ENCODE measurements at regions not wholly inside any gene's neighbourhood (a gene's known extent, or its start where the extent isn't known, plus 50 kb on each side); places are given as distances from the start of the nearest gene placed in this dataset.
A peak's percentile ranks its signal among the peaks of the same experiment; 100 is the strongest.

- no peak for DNase-seq
Measured at GRCh38 chr3:106590216-106590615, 721.4 kb upstream of the CBLB start.

GRCh38 chr3:106593381-106593780, 724.6 kb upstream of the CBLB start:
- no peak for DNase-seq

GRCh38 chr3:106609666-106610301, 741.0 kb upstream of the CBLB start:
- peak in 46 of 56 donors; percentile 1 to 86 (median 28) for DNase-seq

GRCh38 chr3:106610362-106610959, 741.6 kb upstream of the CBLB start:
- no peak for DNase-seq

- no peak for DNase-seq
Measured at GRCh38 chr3:106611116-106611515, 742.3 kb upstream of the CBLB start.

GRCh38 chr3:106611841-106612240, 743.0 kb upstream of the CBLB start:
- no peak for DNase-seq

- no peak for DNase-seq
Measured at GRCh38 chr3:106616556-106616955, 747.7 kb upstream of the CBLB start.

GRCh38 chr3:106617276-106617675, 748.5 kb upstream of the CBLB start:
- no peak for DNase-seq

GRCh38 chr3:106620646-106621045, 751.8 kb upstream of the CBLB start:
- no peak for DNase-seq

GRCh38 chr3:106624154-106624553, 753.1 kb upstream of the CCDC54 start:
- DNase-seq, result no peak

GRCh38 chr3:106628407-106628806, 748.8 kb upstream of the CCDC54 start:
- no peak for DNase-seq

GRCh38 chr3:106629215-106629832, 747.9 kb upstream of the CCDC54 start:
- no peak for DNase-seq

GRCh38 chr3:106631373-106632108, 745.7 kb upstream of the CCDC54 start:
- no peak for DNase-seq

- no peak for DNase-seq
Measured at GRCh38 chr3:106635271-106635670, 742.0 kb upstream of the CCDC54 start.

- DNase-seq, result no peak
Measured at GRCh38 chr3:106635826-106636225, 741.4 kb upstream of the CCDC54 start.

- no peak for DNase-seq
Measured at GRCh38 chr3:106640353-106640752, 736.9 kb upstream of the CCDC54 start.

- DNase-seq, result no peak
Measured at GRCh38 chr3:106642161-106642560, 735.1 kb upstream of the CCDC54 start.

- no peak for DNase-seq
Measured at GRCh38 chr3:106643684-106644161, 733.5 kb upstream of the CCDC54 start.

- no peak for DNase-seq
Measured at GRCh38 chr3:106673926-106674569, 703.2 kb upstream of the CCDC54 start.

GRCh38 chr3:106675451-106675850, 701.8 kb upstream of the CCDC54 start:
- no peak for DNase-seq

GRCh38 chr3:106678657-106679390, 698.4 kb upstream of the CCDC54 start:
- DNase-seq, result no peak

Measured in amygdala (tissue), 56 donors.